ENCODE measurements at regions not wholly inside any gene's neighbourhood (a gene's known extent, or its start where the extent isn't known, plus 50 kb on each side); places are given as distances from the start of the nearest gene placed in this dataset.
A peak's percentile ranks its signal among the peaks of the same experiment; 100 is the strongest.

- Histone ChIP-seq H3K4me3 (replicated peaks; ENCODE audit: insufficient read depth, low read length) (no peak overlapping the region), H3K27ac (replicated peaks) (no peak overlapping the region), H3K27me3 (ENCODE audit: insufficient read depth, poor library complexity, severe bottlenecking) (no peaks in the 10 kb centered on the region)
- no peak for TF ChIP-seq SPI1 (IDR thresholded peaks at IDR 0.05; ENCODE audit: borderline replicate concordance, low read depth)
- no peak for TF ChIP-seq GABPA (IDR thresholded peaks at IDR 0.05; ENCODE audit: low read depth)
- no peak for TF ChIP-seq POLR2AphosphoS5 (IDR thresholded peaks at IDR 0.05; ENCODE audit: low read depth)
- no peak for TF ChIP-seq REST (IDR thresholded peaks at IDR 0.05; ENCODE audit: insufficient replicate concordance, low read depth)
- TF ChIP-seq, protein P1, sequence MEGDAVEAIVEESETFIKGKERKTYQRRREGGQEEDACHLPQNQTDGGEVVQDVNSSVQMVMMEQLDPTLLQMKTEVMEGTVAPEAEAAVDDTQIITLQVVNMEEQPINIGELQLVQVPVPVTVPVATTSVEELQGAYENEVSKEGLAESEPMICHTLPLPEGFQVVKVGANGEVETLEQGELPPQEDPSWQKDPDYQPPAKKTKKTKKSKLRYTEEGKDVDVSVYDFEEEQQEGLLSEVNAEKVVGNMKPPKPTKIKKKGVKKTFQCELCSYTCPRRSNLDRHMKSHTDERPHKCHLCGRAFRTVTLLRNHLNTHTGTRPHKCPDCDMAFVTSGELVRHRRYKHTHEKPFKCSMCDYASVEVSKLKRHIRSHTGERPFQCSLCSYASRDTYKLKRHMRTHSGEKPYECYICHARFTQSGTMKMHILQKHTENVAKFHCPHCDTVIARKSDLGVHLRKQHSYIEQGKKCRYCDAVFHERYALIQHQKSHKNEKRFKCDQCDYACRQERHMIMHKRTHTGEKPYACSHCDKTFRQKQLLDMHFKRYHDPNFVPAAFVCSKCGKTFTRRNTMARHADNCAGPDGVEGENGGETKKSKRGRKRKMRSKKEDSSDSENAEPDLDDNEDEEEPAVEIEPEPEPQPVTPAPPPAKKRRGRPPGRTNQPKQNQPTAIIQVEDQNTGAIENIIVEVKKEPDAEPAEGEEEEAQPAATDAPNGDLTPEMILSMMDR (IDR thresholded peaks at IDR 0.05; ENCODE audit: insufficient read depth, low read length) = no peak
- DNase-seq (ENCODE audit: low read depth in 1 of 2, low spot score in 1 of 2) = peak in 1 of 2 experiments; percentile 26
Measured at GRCh38 chr12:45655186-45655585, 74.3 kb upstream of the ARID2 start.

GRCh38 chr12:45655743-45656142, 73.8 kb upstream of the ARID2 start:
- peak overlapping the region; percentile 23; the same call in 1 of the 2 replicates for H3K27ac ChIP-seq (replicated peaks)
- DNase-seq (ENCODE audit: low read depth in 1 of 2, low spot score in 1 of 2) = peak in 1 of 2 experiments; percentile 56
- TF ChIP-seq SPI1 (IDR thresholded peaks at IDR 0.05; ENCODE audit: borderline replicate concordance, low read depth) = peak; percentile 83
- TF ChIP-seq GABPA (IDR thresholded peaks at IDR 0.05; ENCODE audit: low read depth) = no peak
- TF ChIP-seq, protein P1 (IDR thresholded peaks at IDR 0.05; ENCODE audit: insufficient read depth, low read length) = no peak
- TF ChIP-seq REST (IDR thresholded peaks at IDR 0.05; ENCODE audit: insufficient replicate concordance, low read depth) = no peak
- TF ChIP-seq POLR2AphosphoS5 (IDR thresholded peaks at IDR 0.05; ENCODE audit: low read depth) = no peak
- no peak overlapping the region for H3K4me3 ChIP-seq (replicated peaks; ENCODE audit: insufficient read depth, low read length)
- no peaks in the 10 kb centered on the region for H3K27me3 ChIP-seq (ENCODE audit: insufficient read depth, poor library complexity, severe bottlenecking)

GRCh38 chr12:45658020-45658419, 71.5 kb upstream of the ARID2 start:
- DNase-seq (ENCODE audit: low read depth in 1 of 2, low spot score in 1 of 2) = peak in 1 of 2 experiments; percentile 65
- H3K27ac ChIP-seq (replicated peaks) = peak overlapping the region; percentile 33
- no peak overlapping the region for H3K4me3 ChIP-seq (replicated peaks; ENCODE audit: insufficient read depth, low read length)
- no peak for TF ChIP-seq REST (IDR thresholded peaks at IDR 0.05; ENCODE audit: insufficient replicate concordance, low read depth)
- no peak for TF ChIP-seq POLR2AphosphoS5 (IDR thresholded peaks at IDR 0.05; ENCODE audit: low read depth)
- peak; percentile 28; the same call in 1 of the 2 replicates for TF ChIP-seq SPI1 (IDR thresholded peaks at IDR 0.05; ENCODE audit: borderline replicate concordance, low read depth)
- no peaks in the 10 kb centered on the region for H3K27me3 ChIP-seq (ENCODE audit: insufficient read depth, poor library complexity, severe bottlenecking)

Data from HL-60 (cell line).